ENCODE measurements at regions not wholly inside any gene's neighbourhood (a gene's known extent, or its start where the extent isn't known, plus 50 kb on each side); places are given as distances from the start of the nearest gene placed in this dataset.

DNA sequence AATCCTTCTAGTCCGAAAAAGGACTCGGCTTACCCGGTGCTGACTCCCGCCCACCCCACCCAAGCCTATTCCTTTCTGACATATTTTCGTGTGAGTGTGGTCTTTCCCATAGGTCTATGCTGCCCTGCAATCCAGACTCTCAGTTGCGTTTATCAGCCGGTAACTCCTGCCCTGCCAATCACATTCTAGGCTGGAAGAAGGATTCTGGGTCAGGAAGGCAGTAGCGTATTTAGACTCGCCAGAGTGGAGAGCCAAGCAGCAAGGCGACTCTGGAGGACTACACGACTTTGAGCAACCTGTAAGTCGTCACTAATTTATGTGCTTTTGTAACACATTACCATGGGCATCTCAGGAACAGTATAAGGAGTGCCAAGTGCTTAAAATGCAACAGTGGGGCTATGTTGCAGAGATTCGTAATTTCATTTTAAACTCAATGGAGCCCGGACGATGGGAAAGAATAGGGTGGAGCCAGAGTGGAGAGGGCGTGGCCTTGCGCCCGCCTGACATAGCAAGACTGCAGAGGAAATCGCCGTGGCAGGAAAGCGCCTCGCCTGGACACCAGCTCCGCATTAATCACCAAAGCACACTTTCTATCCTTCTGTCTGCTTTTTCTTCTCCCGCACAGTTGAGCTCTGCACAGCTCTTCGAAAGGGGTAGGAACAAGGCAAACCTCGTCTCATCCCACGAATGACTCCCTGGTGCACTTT is 1044.2 kb downstream of the AGBL1 start:
- H3K27ac ChIP-seq (ENCODE audit: low read length) = no peak overlapping the region
- no peaks in the 10 kb centered on the region for H3K27me3 ChIP-seq (ENCODE audit: control insufficient read depth, insufficient read depth, low read length)
- no peak overlapping the region for H3K4me3 ChIP-seq (ENCODE audit: low read length)
- no peaks in the 10 kb centered on the region for H3K36me3 ChIP-seq (ENCODE audit: control insufficient read depth, insufficient read depth, low read length)
- no peaks in the 10 kb centered on the region for H3K9me3 ChIP-seq (ENCODE audit: control insufficient read depth, insufficient read depth, low read length)
- no CpG with 5 or more reads among the region's 27 CpGs for WGBS (ENCODE audit: insufficient coverage, insufficient read length)
- H3K4me1 ChIP-seq (ENCODE audit: control insufficient read depth, insufficient read depth, low read length) = 0 out of 2 replicates have a peak, but pooled peaks cover 1% of the 10 kb centered on the region
- DNase-seq (ENCODE audit: low read depth, low spot score) = no peak

- no peaks in the 10 kb centered on the region for H3K36me3 ChIP-seq (ENCODE audit: control insufficient read depth, insufficient read depth, low read length)
- H3K9me3 ChIP-seq (ENCODE audit: control insufficient read depth, insufficient read depth, low read length) = no peaks in the 10 kb centered on the region
- H3K27me3 ChIP-seq (ENCODE audit: control insufficient read depth, insufficient read depth, low read length) = no peaks in the 10 kb centered on the region
- no CpG with 5 or more reads among the region's 2 CpGs for WGBS (ENCODE audit: insufficient coverage, insufficient read length)
- DNase-seq (ENCODE audit: low read depth, low spot score) = no peak
- H3K4me1 ChIP-seq (ENCODE audit: control insufficient read depth, insufficient read depth, low read length) = 0 out of 2 replicates have a peak, but pooled peaks cover 1% of the 10 kb centered on the region
- H3K27ac ChIP-seq (ENCODE audit: low read length) = no peak overlapping the region
- H3K4me3 ChIP-seq (ENCODE audit: low read length) = no peak overlapping the region
These were observed 1041.7 kb downstream of the AGBL1 start for GRCh38 chr15:87121336-87121735.

DNA sequence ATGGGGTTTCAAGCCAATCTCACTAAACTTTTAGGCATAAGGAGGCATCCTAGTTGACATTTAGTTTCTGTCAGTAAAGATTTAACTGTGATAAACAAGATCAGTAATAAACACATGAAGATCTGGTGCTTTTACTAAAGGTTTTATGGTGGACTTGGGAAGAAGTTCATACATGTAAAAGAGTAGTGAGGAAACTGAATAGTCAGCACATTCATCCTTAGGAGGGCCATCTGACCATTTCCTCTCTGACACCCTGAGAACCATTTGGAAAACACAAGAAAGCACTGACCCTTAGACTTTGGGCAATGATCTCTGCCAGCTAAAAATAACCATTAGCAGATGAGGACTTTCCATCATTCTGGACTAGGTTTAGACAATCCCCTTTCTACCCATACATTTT is 1040.9 kb downstream of the AGBL1 start:
- no peak for DNase-seq (ENCODE audit: low read depth, low spot score)
- no peaks in the 10 kb centered on the region for H3K9me3 ChIP-seq (ENCODE audit: control insufficient read depth, insufficient read depth, low read length)
- H3K4me3 ChIP-seq (ENCODE audit: low read length) = no peak overlapping the region
- H3K36me3 ChIP-seq (ENCODE audit: control insufficient read depth, insufficient read depth, low read length) = no peaks in the 10 kb centered on the region
- 0 out of 2 replicates have a peak, but pooled peaks cover 1% of the 10 kb centered on the region for H3K4me1 ChIP-seq (ENCODE audit: control insufficient read depth, insufficient read depth, low read length)
- H3K27ac ChIP-seq (ENCODE audit: low read length) = no peak overlapping the region
- H3K27me3 ChIP-seq (ENCODE audit: control insufficient read depth, insufficient read depth, low read length) = no peaks in the 10 kb centered on the region

DNA sequence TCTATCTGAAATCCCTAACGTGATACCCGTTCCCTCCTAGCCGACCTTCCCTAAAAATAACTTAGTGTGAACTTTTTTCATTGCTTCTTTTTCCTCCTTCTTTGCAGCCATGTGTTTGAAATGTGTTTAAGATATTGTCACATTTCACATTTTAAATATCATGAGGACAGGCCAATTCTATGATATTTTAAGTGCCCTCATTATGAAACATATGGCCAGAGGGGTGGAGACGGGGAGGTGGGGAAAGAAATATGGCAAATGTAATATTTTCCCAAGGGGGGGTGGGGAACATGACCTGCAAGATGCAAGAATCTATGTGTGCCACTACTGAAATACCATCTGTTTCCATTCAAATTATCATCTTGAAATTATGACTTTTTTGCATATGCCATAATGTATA is 1039.2 kb downstream of the AGBL1 start:
- no peaks in the 10 kb centered on the region for H3K27me3 ChIP-seq (ENCODE audit: control insufficient read depth, insufficient read depth, low read length)
- no CpG with 5 or more reads among the region's 4 CpGs for WGBS (ENCODE audit: insufficient coverage, insufficient read length)
- H3K36me3 ChIP-seq (ENCODE audit: control insufficient read depth, insufficient read depth, low read length) = no peaks in the 10 kb centered on the region
- H3K27ac ChIP-seq (ENCODE audit: low read length) = no peak overlapping the region
- H3K4me1 ChIP-seq (ENCODE audit: control insufficient read depth, insufficient read depth, low read length) = 0 out of 2 replicates have a peak, but pooled peaks cover 1% of the 10 kb centered on the region
- H3K4me3 ChIP-seq (ENCODE audit: low read length) = no peak overlapping the region
- DNase-seq (ENCODE audit: low read depth, low spot score) = no peak
- H3K9me3 ChIP-seq (ENCODE audit: control insufficient read depth, insufficient read depth, low read length) = no peaks in the 10 kb centered on the region

DNA sequence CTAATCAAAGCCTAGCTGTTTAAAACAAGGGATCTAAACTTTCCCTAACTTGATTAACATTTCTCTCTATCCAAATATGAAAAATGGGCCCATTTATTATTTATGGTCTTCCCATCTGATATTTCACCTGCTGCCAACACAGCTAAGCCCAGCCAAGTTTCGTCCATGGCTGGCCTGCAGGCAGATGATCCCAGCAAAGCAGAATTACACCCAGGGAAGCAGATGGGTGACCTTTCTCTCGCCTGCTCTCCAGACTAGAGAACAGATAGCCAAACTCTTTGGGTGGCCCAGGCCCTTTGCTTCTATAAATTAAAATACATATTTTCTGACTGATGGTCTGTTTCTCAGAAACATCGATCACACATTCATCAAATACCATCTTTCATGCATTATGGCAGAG is 1038.8 kb downstream of the AGBL1 start:
- Histone ChIP-seq H3K27me3 (ENCODE audit: control insufficient read depth, insufficient read depth, low read length) (no peaks in the 10 kb centered on the region), H3K9me3 (ENCODE audit: control insufficient read depth, insufficient read depth, low read length) (no peaks in the 10 kb centered on the region), H3K4me1 (ENCODE audit: control insufficient read depth, insufficient read depth, low read length) (0 out of 2 replicates have a peak, but pooled peaks cover 1% of the 10 kb centered on the region), H3K27ac (ENCODE audit: low read length) (no peak overlapping the region), H3K36me3 (ENCODE audit: control insufficient read depth, insufficient read depth, low read length) (no peaks in the 10 kb centered on the region), H3K4me3 (ENCODE audit: low read length) (no peak overlapping the region)
- DNase-seq (ENCODE audit: low read depth, low spot score) = no peak
- no CpG with 5 or more reads among the region's 3 CpGs for WGBS (ENCODE audit: insufficient coverage, insufficient read length)

- Histone ChIP-seq H3K36me3 (ENCODE audit: control insufficient read depth, insufficient read depth, low read length) (no peaks in the 10 kb centered on the region), H3K4me3 (ENCODE audit: low read length) (no peak overlapping the region), H3K27me3 (ENCODE audit: control insufficient read depth, insufficient read depth, low read length) (no peaks in the 10 kb centered on the region), H3K4me1 (ENCODE audit: control insufficient read depth, insufficient read depth, low read length) (no peaks in the 10 kb centered on the region), H3K9me3 (ENCODE audit: control insufficient read depth, insufficient read depth, low read length) (no peaks in the 10 kb centered on the region), H3K27ac (ENCODE audit: low read length) (no peak overlapping the region)
- DNase-seq (ENCODE audit: low read depth, low spot score) = no peak
- WGBS (ENCODE audit: insufficient coverage, insufficient read length) = no CpG with 5 or more reads among the region's 1 CpG
These were observed 1036.1 kb downstream of the AGBL1 start for GRCh38 chr15:87115795-87116194.

DNA sequence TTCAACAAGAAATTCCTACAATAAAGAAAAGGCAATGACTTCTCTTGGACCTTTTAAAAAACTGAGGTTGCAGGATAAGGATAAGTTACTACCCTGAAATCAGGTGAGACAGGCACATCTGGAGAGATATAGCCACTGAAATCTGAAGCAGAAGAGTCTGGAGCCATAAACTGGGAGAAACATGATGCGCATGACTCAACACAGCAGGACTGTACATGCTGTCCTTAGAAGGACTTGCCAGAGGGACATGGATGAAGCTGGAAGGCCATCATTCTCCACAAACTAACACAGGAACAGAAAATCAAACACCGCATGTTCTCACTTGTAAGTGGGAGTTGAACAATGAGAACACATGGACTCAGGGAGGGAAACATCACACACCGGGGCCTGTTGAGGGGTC is 1020.2 kb downstream of the AGBL1 start:
- no CpG with 5 or more reads among the region's 3 CpGs for WGBS (ENCODE audit: insufficient coverage, insufficient read length)
- H3K36me3 ChIP-seq (ENCODE audit: control insufficient read depth, insufficient read depth, low read length) = no peaks in the 10 kb centered on the region
- H3K4me3 ChIP-seq (ENCODE audit: low read length) = no peak overlapping the region

GRCh38 chr15:87089551-87089950 is 1009.9 kb downstream of the AGBL1 start:
- no CpG with 5 or more reads among the region's 2 CpGs for WGBS (ENCODE audit: insufficient coverage, insufficient read length)
- no peaks in the 10 kb centered on the region for H3K36me3 ChIP-seq (ENCODE audit: control insufficient read depth, insufficient read depth, low read length)
- H3K9me3 ChIP-seq (ENCODE audit: control insufficient read depth, insufficient read depth, low read length) = no peaks in the 10 kb centered on the region; the same call in 1 of the 2 replicates
- no peak overlapping the region for H3K27ac ChIP-seq (ENCODE audit: low read length)
- H3K4me3 ChIP-seq (ENCODE audit: low read length) = no peak overlapping the region
- H3K4me1 ChIP-seq (ENCODE audit: control insufficient read depth, insufficient read depth, low read length) = no peaks in the 10 kb centered on the region
- no peak for DNase-seq (ENCODE audit: low read depth, low spot score)
- H3K27me3 ChIP-seq (ENCODE audit: control insufficient read depth, insufficient read depth, low read length) = no peaks in the 10 kb centered on the region

More for the DNA sequence above, 1020.2 kb downstream of the AGBL1 start:
- Histone ChIP-seq H3K9me3 (ENCODE audit: control insufficient read depth, insufficient read depth, low read length) (no peaks in the 10 kb centered on the region), H3K27me3 (ENCODE audit: control insufficient read depth, insufficient read depth, low read length) (no peaks in the 10 kb centered on the region), H3K4me1 (ENCODE audit: control insufficient read depth, insufficient read depth, low read length) (no peaks in the 10 kb centered on the region), H3K27ac (ENCODE audit: low read length) (no peak overlapping the region)
- DNase-seq (ENCODE audit: low read depth, low spot score) = no peak

DNA sequence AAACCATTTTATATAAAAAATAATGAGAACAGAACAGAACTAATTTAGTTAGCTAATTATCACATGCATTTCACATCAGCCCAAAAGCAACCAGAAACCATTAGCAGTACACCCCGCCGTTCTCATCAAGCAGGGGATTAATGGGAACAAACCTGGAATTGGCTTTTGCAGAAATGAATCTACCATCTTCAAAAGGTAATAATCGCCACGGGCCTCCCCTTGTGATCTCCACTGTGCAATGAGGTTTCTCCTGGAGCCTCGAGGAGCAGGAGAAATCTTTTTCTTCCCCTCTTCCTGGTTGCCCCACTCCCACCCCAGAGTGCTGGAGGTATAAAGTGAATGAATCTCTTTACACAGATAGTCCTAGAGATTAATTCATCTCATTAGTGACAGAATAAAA is 1003.5 kb downstream of the AGBL1 start:
- H3K4me3 ChIP-seq (ENCODE audit: low read length) = no peak overlapping the region
- no peaks in the 10 kb centered on the region for H3K27me3 ChIP-seq (ENCODE audit: control insufficient read depth, insufficient read depth, low read length)
- H3K36me3 ChIP-seq (ENCODE audit: control insufficient read depth, insufficient read depth, low read length) = no peaks in the 10 kb centered on the region
- no peaks in the 10 kb centered on the region; the same call in 1 of the 2 replicates for H3K9me3 ChIP-seq (ENCODE audit: control insufficient read depth, insufficient read depth, low read length)
- H3K27ac ChIP-seq (ENCODE audit: low read length) = no peak overlapping the region
- no CpG with 5 or more reads among the region's 5 CpGs for WGBS (ENCODE audit: insufficient coverage, insufficient read length)
- H3K4me1 ChIP-seq (ENCODE audit: control insufficient read depth, insufficient read depth, low read length) = 0 out of 2 replicates have a peak, but pooled peaks cover 1% of the 10 kb centered on the region
- DNase-seq (ENCODE audit: low read depth, low spot score) = no peak

DNA sequence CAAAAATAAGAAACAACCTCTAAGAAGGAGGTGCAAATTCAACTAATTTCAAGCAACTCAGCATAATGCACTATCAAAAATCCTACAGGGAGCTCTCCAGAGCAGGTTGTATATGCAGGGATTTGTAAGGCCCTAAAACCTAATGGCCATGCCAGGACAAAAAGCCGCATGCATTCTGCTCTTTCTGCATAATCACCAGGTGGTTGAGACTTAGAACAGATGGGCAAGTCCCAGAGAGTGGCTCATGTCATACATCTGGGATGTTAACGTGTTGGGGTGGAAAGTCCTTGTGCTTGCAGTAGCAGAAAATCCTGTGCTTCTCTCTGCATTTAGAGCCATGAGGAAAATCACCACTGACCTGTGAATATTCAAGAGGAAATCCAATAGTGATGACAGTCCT is 1002.9 kb downstream of the AGBL1 start:
- Histone ChIP-seq H3K9me3 (ENCODE audit: control insufficient read depth, insufficient read depth, low read length) (no peaks in the 10 kb centered on the region; the same call in 1 of the 2 replicates), H3K4me1 (ENCODE audit: control insufficient read depth, insufficient read depth, low read length) (0 out of 2 replicates have a peak, but pooled peaks cover 1% of the 10 kb centered on the region), H3K27ac (ENCODE audit: low read length) (no peak overlapping the region), H3K27me3 (ENCODE audit: control insufficient read depth, insufficient read depth, low read length) (no peaks in the 10 kb centered on the region), H3K36me3 (ENCODE audit: control insufficient read depth, insufficient read depth, low read length) (no peaks in the 10 kb centered on the region), H3K4me3 (ENCODE audit: low read length) (no peak overlapping the region)
- no peak for DNase-seq (ENCODE audit: low read depth, low spot score)
- WGBS (ENCODE audit: insufficient coverage, insufficient read length) = no CpG with 5 or more reads among the region's 2 CpGs

GRCh38 chr15:87080547-87080946 is 1000.9 kb downstream of the AGBL1 start:
- Histone ChIP-seq H3K27me3 (ENCODE audit: control insufficient read depth, insufficient read depth, low read length) (no peaks in the 10 kb centered on the region), H3K4me1 (ENCODE audit: control insufficient read depth, insufficient read depth, low read length) (0 out of 2 replicates have a peak, but pooled peaks cover 1% of the 10 kb centered on the region)
- no CpG with 5 or more reads among the region's 5 CpGs for WGBS (ENCODE audit: insufficient coverage, insufficient read length)

More at GRCh38 chr15:87080547-87080946, 1000.9 kb downstream of the AGBL1 start:
- Histone ChIP-seq H3K27ac (ENCODE audit: low read length) (no peak overlapping the region), H3K36me3 (ENCODE audit: control insufficient read depth, insufficient read depth, low read length) (no peaks in the 10 kb centered on the region), H3K9me3 (ENCODE audit: control insufficient read depth, insufficient read depth, low read length) (no peaks in the 10 kb centered on the region; the same call in 1 of the 2 replicates), H3K4me3 (ENCODE audit: low read length) (no peak overlapping the region)
- no peak for DNase-seq (ENCODE audit: low read depth, low spot score)
